Activated CD4-positive, alpha-beta T cell treated with anti-CD3 and anti-CD28 coated beads, Interleukin-2, Interleukin-4, amounts not matched to agents 100 ng/mL and 50 ng/mL, durations not matched to agents 16 hours and 8 hours (primary cell): ENCODE measurements at regions not wholly inside any gene's neighbourhood (a gene's known extent, or its start where the extent isn't known, plus 50 kb on each side); places are given as distances from the start of the nearest gene placed in this dataset.
"Not testable (repeated sequence)": the region's sequence is repeated elsewhere in the genome, so short reads cannot be mapped to it uniquely, and the experiment has no call there.

Experiments used
- DNase-seq: peaks from one replicate; pipeline ENCODE4 v3.0.0-alpha.2; 2020; ENCODE audit warnings: low spot score

GRCh38 chr2:54031288-54031687 lies 60.5 kb upstream of the PSME4 start:
- not testable (repeated sequence) for DNase-seq

GRCh38 chr2:54030806-54031205 lies 60.0 kb upstream of the PSME4 start:
- no peak for DNase-seq

DNA sequence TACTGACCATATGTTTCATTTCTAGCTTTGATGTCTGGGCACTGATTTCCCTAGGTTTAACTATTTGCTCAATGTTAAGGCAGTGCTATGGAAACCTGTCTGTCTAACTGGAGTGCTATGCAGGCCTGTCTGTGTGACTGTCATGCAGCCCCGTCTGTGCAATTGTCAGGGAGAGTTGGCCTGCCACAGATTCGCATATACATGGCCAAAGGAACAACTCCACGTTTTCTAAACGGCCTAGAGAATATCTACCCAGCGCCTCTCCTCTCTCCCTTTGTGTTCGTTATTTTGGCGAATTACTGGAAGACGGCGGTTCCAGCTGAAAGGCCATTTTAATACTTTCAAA lies 59.6 kb upstream of the PSME4 start:
- no peak for DNase-seq

- no peak for DNase-seq
These were observed 59.1 kb upstream of the PSME4 start for GRCh38 chr2:54029721-54030395.

GRCh38 chr2:54025463-54026075 lies 54.8 kb upstream of the PSME4 start:
- not testable (repeated sequence) for DNase-seq

GRCh38 chr2:54024576-54024975 lies 53.8 kb upstream of the PSME4 start:
- DNase-seq: no peak

- no peak for DNase-seq
These were observed 50.9 kb upstream of the PSME4 start for GRCh38 chr2:54021702-54022101.

DNA sequence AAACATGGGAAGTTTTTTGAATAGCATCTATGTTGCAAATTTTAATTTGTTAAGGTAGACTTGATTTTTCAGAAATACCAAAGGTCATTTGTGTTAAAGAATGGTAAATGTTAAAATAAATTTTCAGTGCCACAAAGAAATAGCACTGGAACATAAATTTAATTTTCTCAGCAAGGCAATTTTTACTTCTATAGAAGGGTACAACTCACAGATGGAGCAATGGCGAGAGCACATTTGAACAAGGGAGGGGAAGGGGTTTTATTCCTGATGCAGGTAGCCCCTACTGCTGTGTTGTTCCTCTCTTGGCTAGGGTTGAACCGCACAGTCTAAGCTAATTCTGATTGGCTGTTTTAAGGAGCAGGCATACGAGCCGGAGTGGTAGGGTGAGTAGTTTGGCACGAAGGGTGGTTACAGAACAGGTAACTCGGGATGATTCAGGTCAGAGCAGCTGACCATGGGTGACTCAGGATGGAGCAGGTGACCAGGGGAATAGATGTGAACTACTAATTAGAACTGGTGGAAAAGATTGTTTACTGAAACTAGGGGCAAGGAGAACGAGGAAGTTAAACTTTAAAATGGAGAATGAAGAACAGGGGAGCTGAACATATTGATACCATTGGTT lies 50.1 kb upstream of the PSME4 start:
- DNase-seq: no peak
